ENCODE measurements at regions not wholly inside any gene's neighbourhood (a gene's known extent, or its start where the extent isn't known, plus 50 kb on each side); places are given as distances from the start of the nearest gene placed in this dataset.

DNA sequence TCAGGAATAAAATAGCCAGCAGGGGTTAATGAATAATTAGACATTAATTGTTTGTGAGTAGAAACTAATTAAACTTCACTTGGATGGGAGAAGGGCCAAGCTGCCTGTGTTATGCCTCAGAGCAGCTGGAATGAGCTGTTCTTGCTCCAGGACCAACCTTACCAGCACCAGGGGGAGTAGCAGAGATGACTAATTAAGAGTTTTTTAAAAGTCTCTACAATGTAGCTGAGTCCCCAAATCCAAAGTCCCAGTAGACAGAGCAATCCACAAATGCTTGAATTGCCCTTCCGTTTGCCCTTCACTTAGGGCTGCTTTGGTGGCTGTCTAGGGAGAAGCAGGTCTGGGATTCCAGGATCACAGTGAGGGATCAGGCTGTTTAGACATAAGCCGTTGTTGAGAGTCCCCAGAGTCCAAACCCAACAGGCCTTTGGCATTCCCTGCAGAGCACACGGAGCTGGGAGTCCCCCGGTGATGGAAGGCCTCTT lies 59.4 kb downstream of the RHOB start (continued):
- TF ChIP-seq, protein P1, sequence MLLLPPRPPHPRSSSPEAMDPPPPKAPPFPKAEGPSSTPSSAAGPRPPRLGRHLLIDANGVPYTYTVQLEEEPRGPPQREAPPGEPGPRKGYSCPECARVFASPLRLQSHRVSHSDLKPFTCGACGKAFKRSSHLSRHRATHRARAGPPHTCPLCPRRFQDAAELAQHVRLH (CRISPR knock-in tag; IDR thresholded peaks at IDR 0.05; ENCODE audit: borderline replicate concordance, low read depth): no peak
- TF ChIP-seq ZNF616 (CRISPR knock-in tag; IDR thresholded peaks at IDR 0.05; ENCODE audit: low read depth) (no peak), ZNF326 (CRISPR knock-in tag; IDR thresholded peaks at IDR 0.05; ENCODE audit: borderline replicate concordance) (no peak), DMAP1 (CRISPR knock-in tag; IDR thresholded peaks at IDR 0.05) (0 out of 2 replicates have a peak, but pooled peaks have one; percentile 37), ZNF639 (CRISPR knock-in tag; conservative IDR thresholded peaks at IDR 0.05) (no peak), ZC3H13 (CRISPR knock-in tag; IDR thresholded peaks at IDR 0.05) (no peak), FOSL1 (CRISPR knock-in tag; IDR thresholded peaks at IDR 0.05; ENCODE audit: borderline replicate concordance) (no peak), SNAPC2 (CRISPR knock-in tag; IDR thresholded peaks at IDR 0.05) (no peak), ZNF549 (CRISPR knock-in tag; IDR thresholded peaks at IDR 0.05) (no peak), PHB2 (IDR thresholded peaks at IDR 0.05; ENCODE audit: partially characterized antibody) (no peak), HDAC1 (CRISPR knock-in tag; IDR thresholded peaks at IDR 0.05) (no peak), SKIL (CRISPR knock-in tag; IDR thresholded peaks at IDR 0.05; ENCODE audit: borderline replicate concordance) (no peak), KLF11 (CRISPR knock-in tag; IDR thresholded peaks at IDR 0.05) (no peak), MEIS2 (CRISPR knock-in tag; IDR thresholded peaks at IDR 0.05) (no peak), SOX5 (CRISPR knock-in tag; IDR thresholded peaks at IDR 0.05; ENCODE audit: borderline replicate concordance) (peak; percentile 33; the same call in 1 of the 2 replicates), MYPOP (CRISPR knock-in tag; IDR thresholded peaks at IDR 0.05) (no peak), ZNF772 (CRISPR knock-in tag; IDR thresholded peaks at IDR 0.05) (no peak), TCF12 (IDR thresholded peaks at IDR 0.05) (no peak), TCF12 (CRISPR knock-in tag; IDR thresholded peaks at IDR 0.05) (no peak), FOXA3 (CRISPR knock-in tag; IDR thresholded peaks at IDR 0.05) (peak; percentile 33), FOXM1 (CRISPR knock-in tag; IDR thresholded peaks at IDR 0.05) (no peak), PCBP2 (optimal IDR thresholded peaks at IDR 0.05; ENCODE audit: low read depth, low read length, poor library complexity, severe bottlenecking) (no peak)
- TF ChIP-seq, protein P2, sequence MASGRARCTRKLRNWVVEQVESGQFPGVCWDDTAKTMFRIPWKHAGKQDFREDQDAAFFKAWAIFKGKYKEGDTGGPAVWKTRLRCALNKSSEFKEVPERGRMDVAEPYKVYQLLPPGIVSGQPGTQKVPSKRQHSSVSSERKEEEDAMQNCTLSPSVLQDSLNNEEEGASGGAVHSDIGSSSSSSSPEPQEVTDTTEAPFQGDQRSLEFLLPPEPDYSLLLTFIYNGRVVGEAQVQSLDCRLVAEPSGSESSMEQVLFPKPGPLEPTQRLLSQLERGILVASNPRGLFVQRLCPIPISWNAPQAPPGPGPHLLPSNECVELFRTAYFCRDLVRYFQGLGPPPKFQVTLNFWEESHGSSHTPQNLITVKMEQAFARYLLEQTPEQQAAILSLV (CRISPR knock-in tag; IDR thresholded peaks at IDR 0.05; ENCODE audit: borderline replicate concordance): 0 out of 2 replicates have a peak, but pooled peaks have one; percentile 47
- TF ChIP-seq, protein P3, sequence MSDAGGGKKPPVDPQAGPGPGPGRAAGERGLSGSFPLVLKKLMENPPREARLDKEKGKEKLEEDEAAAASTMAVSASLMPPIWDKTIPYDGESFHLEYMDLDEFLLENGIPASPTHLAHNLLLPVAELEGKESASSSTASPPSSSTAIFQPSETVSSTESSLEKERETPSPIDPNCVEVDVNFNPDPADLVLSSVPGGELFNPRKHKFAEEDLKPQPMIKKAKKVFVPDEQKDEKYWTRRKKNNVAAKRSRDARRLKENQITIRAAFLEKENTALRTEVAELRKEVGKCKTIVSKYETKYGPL (CRISPR knock-in tag; IDR thresholded peaks at IDR 0.05): no peak
- TF ChIP-seq, protein P4, sequence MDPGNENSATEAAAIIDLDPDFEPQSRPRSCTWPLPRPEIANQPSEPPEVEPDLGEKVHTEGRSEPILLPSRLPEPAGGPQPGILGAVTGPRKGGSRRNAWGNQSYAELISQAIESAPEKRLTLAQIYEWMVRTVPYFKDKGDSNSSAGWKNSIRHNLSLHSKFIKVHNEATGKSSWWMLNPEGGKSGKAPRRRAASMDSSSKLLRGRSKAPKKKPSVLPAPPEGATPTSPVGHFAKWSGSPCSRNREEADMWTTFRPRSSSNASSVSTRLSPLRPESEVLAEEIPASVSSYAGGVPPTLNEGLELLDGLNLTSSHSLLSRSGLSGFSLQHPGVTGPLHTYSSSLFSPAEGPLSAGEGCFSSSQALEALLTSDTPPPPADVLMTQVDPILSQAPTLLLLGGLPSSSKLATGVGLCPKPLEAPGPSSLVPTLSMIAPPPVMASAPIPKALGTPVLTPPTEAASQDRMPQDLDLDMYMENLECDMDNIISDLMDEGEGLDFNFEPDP (CRISPR knock-in tag; conservative IDR thresholded peaks at IDR 0.05): no peak

Data from HepG2 (cell line).